DOHH2 (cell line): ENCODE measurements at regions not wholly inside any gene's neighbourhood (a gene's known extent, or its start where the extent isn't known, plus 50 kb on each side); places are given as distances from the start of the nearest gene placed in this dataset.
"Not testable (repeated sequence)": the region's sequence is repeated elsewhere in the genome, so short reads cannot be mapped to it uniquely, and the experiment has no call there.

ENCODE experiments used
- H3F3A ChIP-seq: fragments of 200-600 bp; sonication (generic), shearing (Covaris generic); 2 replicates; pipeline ENCODE4 v1.6.0; 2016; ENCODE audit warnings: antibody characterized with exemption, mild to moderate bottlenecking; ENCODE audit not compliant: control insufficient read depth, insufficient read depth
- H3K27ac ChIP-seq: fragments of 200-600 bp; sonication (generic); 2 replicates; pipeline ENCODE4 v1.5.1; 2014; ENCODE audit warnings: low read depth, mild to moderate bottlenecking, low read length, moderate library complexity
- H3K27me3 ChIP-seq: fragments of 200-600 bp; sonication (generic); 2 replicates; pipeline ENCODE4 v1.6.1; 2014; ENCODE audit warnings: mild to moderate bottlenecking, low read length, mixed read lengths; ENCODE audit not compliant: control insufficient read depth
- H3K36me3 ChIP-seq: fragments of 200-600 bp; sonication (generic); 2 replicates; pipeline ENCODE4 v1.6.1; 2014; ENCODE audit warnings: mild to moderate bottlenecking, low read length, moderate library complexity, mixed read lengths; ENCODE audit not compliant: control insufficient read depth
- H3K4me1 ChIP-seq: fragments of 200-600 bp; sonication (generic); 2 replicates; pipeline ENCODE4 v1.6.1; 2014; ENCODE audit warnings: mild to moderate bottlenecking, low read length, mixed read lengths; ENCODE audit not compliant: control insufficient read depth
- H3K4me2 ChIP-seq: fragments of 200-600 bp; sonication (generic); 2 replicates; pipeline ENCODE4 v1.6.0; 2014; ENCODE audit warnings: mild to moderate bottlenecking, low read length, moderate library complexity
- H3K4me3 ChIP-seq: fragments of 200-600 bp; sonication (generic); 2 replicates; pipeline ENCODE4 v1.5.1; 2014; ENCODE audit warnings: mild to moderate bottlenecking, low read length, mixed read lengths
- H3K79me2 ChIP-seq: fragments of 200-600 bp; sonication (generic); 2 replicates; pipeline ENCODE4 v1.6.1; 2014; ENCODE audit warnings: mild to moderate bottlenecking, low read length, mixed read lengths; ENCODE audit not compliant: control insufficient read depth
- H3K9me2 ChIP-seq: fragments of 200-600 bp; sonication (generic); replicated peaks from 2 replicates; pipeline ENCODE4 v1.6.1; 2014; ENCODE audit warnings: mild to moderate bottlenecking, low read length, mixed read lengths; ENCODE audit not compliant: control insufficient read depth
- H3K9me3 ChIP-seq: fragments of 200-600 bp; sonication (generic); 2 replicates; pipeline ENCODE4 v1.6.1; 2014; ENCODE audit warnings: antibody characterized with exemption, low read length, mixed read lengths; ENCODE audit not compliant: control insufficient read depth, insufficient read depth
- H4K20me1 ChIP-seq: fragments of 200-600 bp; sonication (generic); 2 replicates; pipeline ENCODE4 v1.6.0; 2014; ENCODE audit warnings: low read depth, mild to moderate bottlenecking, antibody characterized with exemption, low read length, moderate library complexity; ENCODE audit not compliant: control insufficient read depth, insufficient read depth
- CTCF ChIP-seq: fragments of 200-600 bp; sonication (generic); IDR thresholded peaks from one replicate; pipeline ENCODE4 v1.5.1; 2014; ENCODE audit warnings: antibody characterized with exemption, mild to moderate bottlenecking, low read depth, low read length; ENCODE audit not compliant: poor library complexity, severe bottlenecking
- EZH2phosphoT487 ChIP-seq: fragments of 200-600 bp; sonication (generic); IDR thresholded peaks from 2 replicates; pipeline ENCODE4 v1.6.1; 2017; ENCODE audit warnings: borderline replicate concordance, mild to moderate bottlenecking, antibody characterized with exemption, low read length, moderate library complexity, mixed read lengths

GRCh38 chr7:66571568-66571967 lies 57.1 kb upstream of the KCTD7 start:
- Histone ChIP-seq H3K9me3 (no peaks in the 10 kb centered on the region), H3K27me3 (no peaks in the 10 kb centered on the region), H3K27ac (no peak overlapping the region), H3K9me2 (no peaks in the 10 kb centered on the region), H4K20me1 (peaks cover under 1% of the 10 kb centered on the region; the same call in 1 of the 2 replicates), H3K4me3 (no peak overlapping the region), H3K36me3 (peaks cover 81% of the 10 kb centered on the region), H3K4me1 (no peaks in the 10 kb centered on the region), H3K4me2 (no peak overlapping the region), H3K79me2 (peaks cover 71% of the 10 kb centered on the region), H3F3A (peaks cover 2% of the 10 kb centered on the region; the same call in 1 of the 2 replicates)
- TF ChIP-seq EZH2phosphoT487 (no peak), CTCF (no peak)

- H3K9me2 ChIP-seq, H3K9me3 ChIP-seq, H3K4me2 ChIP-seq, H3F3A ChIP-seq, H3K27me3 ChIP-seq, H4K20me1 ChIP-seq, H3K4me3 ChIP-seq, H3K27ac ChIP-seq: not testable (repeated sequence)
- Histone ChIP-seq H3K36me3 (peaks cover 80% of the 10 kb centered on the region), H3K4me1 (peaks cover 18% of the 10 kb centered on the region), H3K79me2 (peaks cover 77% of the 10 kb centered on the region)
Measured at GRCh38 chr7:66573782-66574495, 54.7 kb upstream of the KCTD7 start.

- not testable (repeated sequence) for H3K9me3 ChIP-seq, H3K9me2 ChIP-seq, H3K27ac ChIP-seq, H3K4me2 ChIP-seq, H4K20me1 ChIP-seq, H3K27me3 ChIP-seq, H3F3A ChIP-seq, H3K4me3 ChIP-seq
- Histone ChIP-seq H3K79me2 (peaks cover 77% of the 10 kb centered on the region), H3K4me1 (peaks cover 25% of the 10 kb centered on the region), H3K36me3 (peaks cover 74% of the 10 kb centered on the region)
Measured at GRCh38 chr7:66574768-66575167, 53.9 kb upstream of the KCTD7 start.

GRCh38 chr7:66575398-66575797 lies 53.3 kb upstream of the KCTD7 start:
- H3K36me3 ChIP-seq = peaks cover 72% of the 10 kb centered on the region
- peaks cover 8% of the 10 kb centered on the region; the same call in 1 of the 2 replicates for H4K20me1 ChIP-seq
- H3K4me2 ChIP-seq = no peak overlapping the region
- no peaks in the 10 kb centered on the region for H3K9me2 ChIP-seq
- H3K27me3 ChIP-seq = no peaks in the 10 kb centered on the region
- no peaks in the 10 kb centered on the region for H3K9me3 ChIP-seq
- H3K79me2 ChIP-seq = peaks cover 76% of the 10 kb centered on the region
- no peak overlapping the region for H3K4me3 ChIP-seq
- TF ChIP-seq CTCF (no peak), EZH2phosphoT487 (no peak)
- no peaks in the 10 kb centered on the region for H3F3A ChIP-seq
- peaks cover 28% of the 10 kb centered on the region for H3K4me1 ChIP-seq
- H3K27ac ChIP-seq = no peak overlapping the region
